GM12891 (cell line): ENCODE measurements at regions not wholly inside any gene's neighbourhood (a gene's known extent, or its start where the extent isn't known, plus 50 kb on each side); places are given as distances from the start of the nearest gene placed in this dataset.

Experiments
- PAX5 ChIP-seq: IDR thresholded peaks from 2 replicates; pipeline ENCODE4 v1.6.1; 2011; ENCODE audit warnings: low read length, moderate library complexity, mild to moderate bottlenecking; ENCODE audit not compliant: insufficient read depth, severe bottlenecking
- POLR2A ChIP-seq: IDR thresholded peaks from 2 replicates; pipeline ENCODE4 v1.6.1; 2011; ENCODE audit warnings: low read depth, low read length, control low read depth
- POLR2AphosphoS5 ChIP-seq: IDR thresholded peaks from 2 replicates; pipeline ENCODE4 v1.6.1; 2011; ENCODE audit warnings: low read depth, low read length, control low read depth
- POU2F2 ChIP-seq: IDR thresholded peaks from 2 replicates; pipeline ENCODE4 v1.6.1; 2011; ENCODE audit warnings: low read depth, mild to moderate bottlenecking, control low read depth, low read length, moderate library complexity
- TAF1 ChIP-seq: IDR thresholded peaks from 2 replicates; pipeline ENCODE4 v1.6.1; 2011; ENCODE audit warnings: low read depth, low read length, control low read depth

DNA sequence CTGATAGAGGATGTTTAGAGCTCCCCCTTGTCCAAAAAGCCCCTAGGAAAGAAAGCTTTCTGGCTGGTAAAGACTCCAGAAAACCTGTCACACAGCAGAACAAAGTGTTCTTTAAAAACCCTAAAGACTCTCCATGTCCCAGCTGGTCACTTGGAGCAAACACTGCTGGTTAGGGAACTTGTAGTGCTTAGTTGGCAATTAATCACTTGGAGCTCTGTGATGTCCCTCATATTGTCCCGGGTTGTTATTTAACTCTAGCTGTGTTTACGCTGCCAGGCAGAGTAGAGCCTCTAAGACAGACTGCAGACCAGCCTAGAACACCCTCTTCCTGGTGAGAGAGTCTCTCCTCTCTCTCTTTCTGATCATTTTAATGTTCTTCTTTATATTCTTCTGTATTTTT, 267.3 kb downstream of the BCOR start:
- TF ChIP-seq POLR2A (no peak), TAF1 (no peak), POLR2AphosphoS5 (no peak), PAX5 (no peak), POU2F2 (no peak)
